GM18867 (cell line): ENCODE measurements at regions not wholly inside any gene's neighbourhood (a gene's known extent, or its start where the extent isn't known, plus 50 kb on each side); places are given as distances from the start of the nearest gene placed in this dataset.
"Not testable (repeated sequence)": the region's sequence is repeated elsewhere in the genome, so short reads cannot be mapped to it uniquely, and the experiment has no call there.

Experiments
- ATAC-seq: cut with Tn5 transposase; IDR thresholded peaks from one replicate; pipeline ENCODE4 v1.9.1; 2021; ENCODE audit warnings: mild to moderate bottlenecking, moderate library complexity; ENCODE audit not compliant: unreplicated experiment

- ATAC-seq, result no peak
Observed at GRCh38 chrX:122252454-122252853, 931.6 kb upstream of the GRIA3 start.

DNA sequence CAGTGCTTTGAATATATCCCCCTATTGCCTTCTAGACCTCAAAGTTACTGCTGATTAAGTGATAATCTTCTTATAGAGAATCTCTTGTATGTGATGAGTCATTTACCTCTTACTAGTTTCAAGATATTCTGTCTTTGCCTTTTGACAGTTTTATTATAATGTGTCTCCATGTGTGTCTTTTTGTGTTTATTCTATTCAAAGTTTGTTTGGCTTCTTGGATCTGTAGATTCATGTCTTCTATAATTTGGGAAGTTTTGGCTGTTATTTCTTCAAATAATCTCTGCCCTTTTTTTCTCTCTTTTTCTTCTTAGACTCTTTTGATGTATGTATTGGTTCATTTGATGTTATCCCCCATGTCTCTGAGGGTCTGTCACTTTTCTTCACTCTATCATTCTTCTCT, 915.7 kb upstream of the GRIA3 start:
- ATAC-seq, result no peak

DNA sequence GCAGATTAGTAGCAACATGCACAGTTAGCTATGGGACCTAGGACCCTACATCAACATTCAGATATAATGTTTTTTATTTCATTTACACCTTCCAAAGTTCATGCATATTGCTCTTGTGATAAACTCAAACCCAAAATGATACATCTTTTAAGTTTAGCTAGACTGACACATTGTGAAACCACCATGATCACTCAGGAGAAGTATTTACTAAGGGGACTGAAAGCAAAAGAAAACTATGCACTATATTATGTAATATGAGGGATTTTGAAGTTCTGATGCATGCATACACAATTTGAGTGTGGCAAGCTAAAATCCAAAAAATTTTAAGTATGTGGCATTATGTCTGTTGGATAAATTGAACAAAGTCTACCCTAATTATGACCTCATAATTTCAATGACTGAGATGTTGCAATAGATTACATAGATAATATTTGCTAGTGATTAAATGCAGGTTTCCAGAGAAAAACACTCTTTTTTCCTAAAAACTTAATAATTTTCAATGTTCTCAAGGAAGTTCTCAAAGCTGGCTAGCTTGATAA, 914.8 kb upstream of the GRIA3 start:
- no peak for ATAC-seq

GRCh38 chrX:122270809-122271494, 913.1 kb upstream of the GRIA3 start:
- ATAC-seq, result no peak

GRCh38 chrX:122272011-122272410, 912.1 kb upstream of the GRIA3 start:
- no peak for ATAC-seq

DNA sequence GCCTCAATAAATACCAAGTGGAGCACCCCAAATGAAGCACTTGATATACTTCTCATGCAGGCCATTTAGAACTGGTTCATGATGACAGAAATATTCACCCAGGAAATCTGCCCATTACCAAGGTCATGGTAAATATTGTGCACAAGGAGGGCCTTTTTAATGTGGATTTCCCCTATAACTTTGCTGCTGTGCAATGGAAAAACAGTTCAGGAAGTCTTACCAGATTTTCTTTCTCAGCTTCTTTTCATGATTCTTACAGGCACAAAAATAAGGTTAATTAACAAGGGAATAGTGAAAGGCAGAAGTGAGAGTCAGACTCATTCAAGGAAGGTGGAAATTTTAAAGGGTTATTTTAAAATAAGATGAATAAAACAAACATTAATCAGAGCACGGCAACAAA, 904.3 kb upstream of the GRIA3 start:
- ATAC-seq, result no peak

GRCh38 chrX:122299822-122300221, 884.3 kb upstream of the GRIA3 start:
- not testable (repeated sequence) for ATAC-seq

GRCh38 chrX:122301491-122301890, 882.6 kb upstream of the GRIA3 start:
- no peak for ATAC-seq

DNA sequence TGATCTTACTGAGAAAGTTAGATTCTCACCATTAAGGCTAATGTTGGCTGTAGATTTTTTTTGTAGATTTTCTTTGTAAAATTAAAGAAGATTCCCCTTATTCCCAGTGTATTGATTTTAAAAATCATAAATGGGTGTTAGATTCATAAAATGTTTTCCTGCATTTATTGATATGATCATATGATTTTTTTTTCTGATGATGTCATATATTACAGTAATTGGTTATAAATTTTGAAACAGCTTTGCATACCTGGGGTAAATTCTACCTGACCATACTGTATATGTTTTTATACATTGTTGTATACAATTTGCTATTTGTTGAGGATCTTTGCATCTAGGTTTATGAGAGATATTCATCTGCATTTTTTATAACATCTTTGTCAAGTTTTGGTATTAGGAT, 880.3 kb upstream of the GRIA3 start:
- no peak for ATAC-seq

DNA sequence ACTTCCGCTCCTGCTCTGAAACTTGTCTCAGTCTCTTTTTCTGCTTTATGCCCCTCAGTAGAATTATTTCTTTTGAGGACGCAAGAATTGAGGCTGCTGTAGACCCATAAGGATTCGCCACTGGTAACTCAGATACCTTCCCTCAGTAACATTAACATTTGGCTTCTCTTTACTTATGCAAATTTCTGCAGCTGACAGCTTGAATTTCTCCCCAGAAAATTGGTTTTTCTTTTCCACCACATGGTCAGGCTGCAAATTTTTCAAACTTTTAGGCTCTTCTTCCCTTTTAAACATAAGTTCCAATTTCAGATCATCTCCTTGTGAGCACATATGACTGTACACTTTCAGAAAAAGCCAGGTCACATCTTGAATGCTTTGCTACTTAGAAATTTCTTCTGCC, 839.3 kb upstream of the GRIA3 start:
- no peak for ATAC-seq

GRCh38 chrX:122363112-122363795, 820.8 kb upstream of the GRIA3 start:
- ATAC-seq, result no peak

DNA sequence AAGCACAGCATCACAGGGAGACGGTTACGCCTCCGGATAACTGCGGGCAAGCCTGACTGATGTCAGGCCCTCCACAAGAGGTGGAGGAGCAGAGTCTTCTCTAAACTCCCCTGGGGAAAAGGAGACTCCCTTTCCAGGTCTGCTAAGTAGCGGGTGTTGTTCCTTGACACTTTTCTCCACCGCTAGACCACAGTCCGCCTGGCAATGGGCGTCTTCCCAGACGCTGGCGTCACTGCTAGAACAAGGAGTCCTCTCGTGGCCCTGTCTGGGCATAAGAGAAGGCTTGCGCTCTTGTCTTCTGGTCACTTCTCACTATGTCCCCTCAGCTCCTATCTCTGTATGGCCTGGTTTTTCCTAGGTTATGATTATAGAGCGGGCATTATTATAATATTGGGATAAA, 808.5 kb upstream of the GRIA3 start:
- ATAC-seq, result not testable (repeated sequence)

- no peak for ATAC-seq
Observed at GRCh38 chrX:122389005-122389404, 795.1 kb upstream of the GRIA3 start.

- no peak for ATAC-seq
Observed at GRCh38 chrX:122418758-122419157, 765.3 kb upstream of the GRIA3 start.

- no peak for ATAC-seq
Observed at GRCh38 chrX:122421434-122422121, 762.5 kb upstream of the GRIA3 start.

- ATAC-seq, result no peak
Observed at GRCh38 chrX:122422547-122422946, 761.5 kb upstream of the GRIA3 start.

DNA sequence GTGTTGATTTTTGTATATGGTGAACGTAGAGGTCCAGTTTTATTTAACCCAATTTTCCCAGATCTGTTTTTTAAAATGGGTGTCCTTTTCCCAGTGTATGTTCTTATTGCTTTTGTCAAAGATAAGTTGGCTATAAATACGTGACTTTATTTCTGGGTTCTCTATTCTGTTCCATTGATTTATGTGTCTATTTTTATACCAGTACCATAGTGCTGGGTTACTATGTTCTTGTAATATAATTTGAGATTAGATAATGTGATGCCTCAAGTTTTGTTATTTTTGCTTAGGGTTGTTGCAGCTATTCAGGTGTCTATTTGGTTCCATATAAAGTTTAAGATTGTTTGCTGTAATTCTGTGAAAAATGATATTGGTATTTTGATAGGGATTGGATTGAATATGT, 749.1 kb upstream of the GRIA3 start:
- ATAC-seq, result no peak

- no peak for ATAC-seq
Observed at GRCh38 chrX:122439831-122440230, 744.2 kb upstream of the GRIA3 start.

- no peak for ATAC-seq
Observed at GRCh38 chrX:122440832-122441231, 743.2 kb upstream of the GRIA3 start.

- ATAC-seq, result no peak
Observed at GRCh38 chrX:122441451-122441850, 742.6 kb upstream of the GRIA3 start.

DNA sequence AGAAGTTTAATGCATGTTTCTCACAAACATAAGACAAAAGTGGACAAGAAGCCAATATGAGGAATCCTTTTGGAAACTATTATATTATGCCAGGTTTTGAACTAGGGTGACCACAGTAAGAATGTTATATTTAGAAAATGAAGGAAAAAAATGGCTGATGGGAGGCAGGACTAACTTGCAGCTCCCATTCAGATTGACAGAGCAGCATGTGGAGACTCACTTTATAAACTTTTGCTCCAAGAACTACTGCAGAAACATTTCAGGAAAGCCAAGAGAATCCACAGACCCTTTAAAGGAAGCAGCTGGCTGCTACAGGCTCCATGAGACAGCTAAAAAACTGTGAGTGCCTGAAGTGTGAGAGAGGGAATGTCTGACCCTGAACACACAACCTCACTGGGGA, 738.6 kb upstream of the GRIA3 start:
- no peak for ATAC-seq

DNA sequence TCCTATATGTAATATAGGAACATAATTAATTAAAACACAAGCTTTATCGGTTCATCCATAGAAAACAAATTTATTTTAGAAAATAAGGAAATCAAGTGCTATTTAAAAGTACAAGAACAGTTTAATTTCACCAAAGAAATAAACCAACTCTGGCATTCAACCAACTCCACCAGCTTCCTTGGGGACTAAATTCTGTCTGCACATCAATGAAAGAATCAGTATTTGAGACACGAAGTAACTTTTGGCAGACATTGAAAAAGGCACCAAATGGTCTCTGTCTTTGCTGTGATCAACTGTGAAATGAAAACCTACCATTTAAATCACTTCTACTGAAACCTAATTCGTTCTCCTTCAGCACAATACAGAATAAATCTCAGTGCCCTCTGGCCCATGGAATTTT, 719.7 kb upstream of the GRIA3 start:
- ATAC-seq, result no peak
